ENCODE measurements at regions not wholly inside any gene's neighbourhood (a gene's known extent, or its start where the extent isn't known, plus 50 kb on each side); places are given as distances from the start of the nearest gene placed in this dataset.
"Not testable (repeated sequence)": the region's sequence is repeated elsewhere in the genome, so short reads cannot be mapped to it uniquely, and the experiment has no call there.

- not testable (repeated sequence) for DNase-seq
These were observed 445.4 kb downstream of the BCAT1 start for GRCh38 chr12:24503477-24503876.

- DNase-seq: no peak
These were observed 448.1 kb downstream of the BCAT1 start for GRCh38 chr12:24500831-24501230.

DNA sequence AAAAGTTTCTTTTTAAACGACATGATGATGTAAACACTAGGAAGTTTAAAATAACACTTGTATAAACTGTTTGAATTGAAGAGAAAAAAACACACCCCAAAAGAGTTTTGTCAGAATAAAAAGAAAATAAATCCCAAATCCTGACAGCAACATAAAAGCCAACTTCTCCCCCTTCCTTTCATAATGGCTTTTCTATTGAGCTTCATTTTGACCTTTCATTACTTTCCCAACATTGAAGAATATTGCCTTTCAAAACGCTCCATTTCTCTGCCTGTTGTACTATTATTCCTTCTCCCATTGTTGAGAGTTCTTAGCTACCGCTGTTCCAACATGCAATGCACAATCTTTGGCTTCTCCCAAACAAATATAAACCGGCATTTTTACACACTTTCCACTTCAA is 448.5 kb downstream of the BCAT1 start:
- DNase-seq: no peak

GRCh38 chr12:24499151-24500146 is 449.5 kb downstream of the BCAT1 start:
- no peak for DNase-seq

GRCh38 chr12:24496755-24497154 is 452.1 kb downstream of the BCAT1 start:
- no peak for DNase-seq

GRCh38 chr12:24494401-24494800 is 454.5 kb downstream of the BCAT1 start:
- DNase-seq: no peak

DNA sequence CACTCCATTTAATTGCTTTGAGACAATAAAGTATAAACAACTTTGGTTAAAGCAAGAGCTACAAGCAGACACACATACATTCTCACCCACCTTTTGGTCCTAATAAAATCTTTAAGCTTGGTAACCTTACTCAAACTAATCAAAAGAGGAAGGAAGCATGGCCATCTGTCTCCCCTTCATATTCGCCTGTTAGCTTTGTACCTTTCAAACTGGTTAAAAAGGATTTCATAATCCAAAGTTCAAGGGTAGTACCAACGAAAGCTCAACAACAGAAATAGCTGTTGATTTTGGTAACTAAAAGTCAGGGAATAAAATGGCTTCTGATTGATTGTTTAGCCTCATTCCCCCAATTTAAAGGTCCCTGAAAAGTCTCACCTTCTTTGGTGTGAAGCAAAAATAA is 456.9 kb downstream of the BCAT1 start:
- DNase-seq: no peak

GRCh38 chr12:24489939-24490338 is 459.0 kb downstream of the BCAT1 start:
- no peak for DNase-seq

GRCh38 chr12:24488906-24489619 is 459.8 kb downstream of the BCAT1 start:
- no peak for DNase-seq

DNA sequence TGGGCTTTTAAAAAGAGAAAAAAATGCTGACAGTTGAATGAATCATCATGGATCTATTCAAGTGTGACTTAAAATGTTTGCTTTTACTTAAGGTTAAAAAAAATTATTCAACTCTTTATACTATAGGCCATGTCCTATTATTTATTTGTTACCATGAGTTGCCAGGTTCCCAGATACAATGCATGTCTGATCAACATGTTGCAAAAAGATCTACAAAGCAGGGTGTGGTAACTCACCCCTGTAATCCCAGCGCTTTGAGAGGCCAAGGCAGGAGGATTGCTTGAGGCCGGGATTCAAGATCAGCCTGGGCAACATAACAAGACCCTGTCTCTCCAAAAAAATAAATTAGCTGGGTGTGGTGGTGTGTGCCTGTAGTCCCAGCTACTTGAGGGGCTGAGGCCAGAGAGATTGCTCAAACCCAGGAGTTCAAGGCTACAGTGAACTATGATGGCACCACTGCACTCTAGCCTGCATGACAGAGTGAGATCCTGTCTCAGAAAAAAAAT is 460.8 kb downstream of the BCAT1 start:
- no peak for DNase-seq

DNA sequence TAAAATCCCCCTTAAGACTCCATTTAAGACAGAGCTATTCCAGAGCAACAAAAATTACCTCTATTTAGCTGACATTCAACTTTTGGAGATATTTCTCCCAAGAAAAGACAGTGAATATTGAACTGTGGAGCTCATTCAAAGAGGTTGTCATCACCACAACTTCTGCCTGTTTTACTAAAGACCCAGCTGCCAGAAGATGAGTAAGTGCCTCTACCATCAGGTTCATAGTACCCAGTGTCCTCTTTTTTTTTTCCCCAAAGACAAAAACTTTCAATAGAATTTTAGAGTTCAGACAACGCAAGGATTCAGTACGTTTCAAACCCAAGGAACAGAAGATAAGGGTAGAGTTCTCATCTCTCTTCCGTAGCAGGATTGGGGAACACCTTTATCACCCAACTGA is 461.3 kb downstream of the BCAT1 start:
- DNase-seq: no peak

DNA sequence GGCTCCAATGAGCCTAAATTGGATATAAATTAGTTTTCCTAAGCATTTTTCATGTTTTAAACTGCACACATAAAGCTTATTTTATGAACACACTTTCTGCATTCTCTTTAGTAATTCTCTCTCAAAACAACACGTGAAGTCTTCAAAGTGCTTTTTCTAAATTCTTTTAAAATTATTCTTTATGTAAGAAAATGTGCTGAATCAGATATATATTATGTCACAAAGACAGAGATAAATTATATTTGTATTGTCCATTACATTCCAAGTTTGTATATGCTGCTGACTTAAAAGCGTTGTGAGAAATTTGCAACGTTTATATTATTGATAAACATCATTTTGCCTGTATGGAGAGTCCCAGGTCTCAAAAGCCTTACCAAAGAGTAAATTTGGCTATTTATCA is 465.2 kb downstream of the BCAT1 start:
- DNase-seq: no peak

DNA sequence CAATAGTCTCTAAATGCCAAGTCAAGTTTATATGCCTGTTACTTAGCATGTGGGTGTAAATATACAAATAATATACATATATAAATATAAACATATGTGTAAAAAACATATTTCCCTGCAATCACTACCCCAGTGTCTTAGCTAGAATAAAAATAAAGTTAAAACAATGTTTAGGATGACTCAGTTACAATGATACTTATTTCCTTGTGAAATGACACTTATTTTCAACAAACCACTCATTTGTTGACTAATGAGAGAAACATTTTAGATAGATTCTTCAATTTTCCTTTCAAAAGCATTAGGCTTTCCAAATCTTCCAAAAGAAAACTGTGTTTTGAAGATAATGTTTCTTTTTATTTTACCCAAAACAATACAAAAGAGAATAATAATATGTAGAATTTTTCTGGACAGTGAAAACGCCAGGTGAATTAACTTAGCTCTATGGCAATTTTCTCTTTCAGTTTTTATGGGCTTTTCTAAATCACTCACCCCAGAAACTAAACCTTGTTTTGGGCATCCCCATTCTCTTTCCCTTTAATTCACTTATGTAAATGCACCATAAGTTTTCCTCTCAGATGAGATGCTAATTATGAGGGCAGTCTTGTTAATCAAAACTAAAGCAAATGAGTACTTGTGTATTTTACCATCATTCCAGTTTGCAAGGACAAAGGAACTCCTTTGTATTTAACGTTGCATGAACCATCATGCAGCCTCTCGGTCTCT is 465.9 kb downstream of the BCAT1 start:
- DNase-seq: no peak

DNA sequence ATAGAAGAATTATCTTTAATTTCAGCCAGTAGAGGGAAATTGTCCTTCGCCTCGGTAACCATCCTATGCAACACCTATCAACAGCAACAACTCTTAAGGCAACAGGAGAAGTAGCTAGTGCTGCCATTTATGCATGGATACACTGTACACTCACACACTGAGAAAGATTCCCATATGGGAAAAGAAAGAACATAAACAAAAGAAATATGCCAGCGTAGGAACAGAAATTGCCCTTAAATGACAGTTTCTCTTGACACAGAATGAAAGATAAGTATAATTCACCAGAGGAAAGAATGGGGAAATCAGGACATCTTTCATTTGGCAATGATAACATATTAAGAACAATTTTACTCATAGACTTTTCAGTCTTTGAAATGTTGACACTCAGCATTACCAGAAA is 466.9 kb downstream of the BCAT1 start:
- DNase-seq: no peak

GRCh38 chr12:24480766-24481449 is 468.0 kb downstream of the BCAT1 start:
- DNase-seq: no peak

GRCh38 chr12:24479131-24479530 is 469.8 kb downstream of the BCAT1 start:
- DNase-seq: no peak

GRCh38 chr12:24478254-24478653 is 470.6 kb downstream of the BCAT1 start:
- no peak for DNase-seq

GRCh38 chr12:24476310-24476709 is 472.6 kb downstream of the BCAT1 start:
- no peak for DNase-seq

DNA sequence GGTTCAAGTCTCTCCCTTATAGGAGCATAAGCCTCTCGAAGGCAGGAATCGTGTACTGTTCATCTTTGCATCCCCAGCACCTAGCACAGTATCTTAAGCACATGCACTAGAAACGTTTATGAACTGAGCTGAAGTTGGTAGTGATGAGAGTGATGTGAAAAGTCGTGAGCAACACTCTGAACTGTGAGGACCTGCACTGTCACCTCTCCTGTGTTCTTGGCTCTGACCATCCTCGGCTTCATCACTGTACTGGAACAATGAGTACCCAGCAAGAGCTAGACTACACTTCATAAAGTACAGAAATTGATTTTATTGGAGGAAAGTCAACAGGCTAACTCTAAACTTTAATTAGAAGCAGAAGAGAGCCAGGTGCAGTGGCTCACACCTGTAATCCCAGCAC is 473.6 kb downstream of the BCAT1 start:
- no peak for DNase-seq

- DNase-seq: no peak
These were observed 475.8 kb downstream of the BCAT1 start for GRCh38 chr12:24473097-24473496.

DNA sequence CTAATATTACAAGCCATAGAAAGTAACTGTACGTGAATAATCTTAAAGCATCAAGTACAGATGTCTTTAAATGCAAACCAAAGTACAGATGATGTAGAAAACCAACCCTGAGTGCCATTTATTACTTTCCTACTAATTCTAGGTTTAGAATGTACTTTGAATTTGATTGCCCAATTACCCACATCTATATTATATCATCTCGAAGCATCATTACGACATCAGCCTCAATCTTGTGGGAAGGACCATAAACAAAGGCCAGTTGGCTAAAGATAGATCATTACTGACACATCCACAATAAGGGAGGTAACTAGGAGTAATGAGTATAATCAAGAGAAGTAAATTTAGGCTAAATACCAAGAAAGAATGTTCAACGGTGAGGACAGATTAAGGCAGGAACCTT is 478.9 kb downstream of the BCAT1 start:
- no peak for DNase-seq

GRCh38 chr12:24469089-24469488 is 479.8 kb downstream of the BCAT1 start:
- no peak for DNase-seq

Data from T-helper 2 cell (primary cell).